Panc1 (cell line): ENCODE measurements at regions not wholly inside any gene's neighbourhood (a gene's known extent, or its start where the extent isn't known, plus 50 kb on each side); places are given as distances from the start of the nearest gene placed in this dataset.

ENCODE experiments used
- ATAC-seq: fragments of 200-7000 bp; cut with Tn5 transposase; 2 replicates; pipeline ENCODE4 v1.9.1; 2020; ENCODE audit warnings: mild to moderate bottlenecking, moderate library complexity
- BruUV-seq: library from RNA; stranded (reverse); fragments of 400-500 nt; replicated peaks from 2 replicates; lab custom pipeline; 2021; lab: Mats Ljungman, UMichigan
- CTCF ChIA-PET: fragments of 300-600 bp; sonication (Branson Sonifier 250); formaldehyde crosslinking; loops from one replicate; lab custom pipeline; 2022; ENCODE audit warnings: antibody characterized with exemption; lab: Charles Lee
- POLR2A ChIA-PET: fragments of 300-600 bp; sonication (Branson Sonifier 250); formaldehyde crosslinking; loops from one replicate; lab custom pipeline; 2022; ENCODE audit warnings: antibody characterized with exemption; lab: Charles Lee
- DNase-seq: peaks from one replicate; pipeline ENCODE4 v3.0.0-alpha.2; 2010; ENCODE audit warnings: low read depth, low spot score
- H3K27ac ChIP-seq: 2 replicates; pipeline ENCODE4 v1.5.1; 2011; ENCODE audit warnings: mild to moderate bottlenecking, low read length, inconsistent platforms
- H3K27me3 ChIP-seq: fragments of 200-500 bp; sonication (Bioruptor generic); 2 replicates; pipeline ENCODE4 v1.6.0; 2014; ENCODE audit warnings: low read length, inconsistent platforms; ENCODE audit not compliant: control insufficient read depth, insufficient read depth
- H3K36me3 ChIP-seq: fragments of 200-500 bp; sonication (Bioruptor generic); 2 replicates; pipeline ENCODE4 v1.5.1; 2014; ENCODE audit warnings: inconsistent platforms, mild to moderate bottlenecking, low read length, moderate library complexity; ENCODE audit not compliant: control insufficient read depth, insufficient read depth
- H3K4me1 ChIP-seq: 2 replicates; pipeline ENCODE4 v1.5.1; 2011; ENCODE audit warnings: inconsistent platforms, mild to moderate bottlenecking, low read length, moderate library complexity; ENCODE audit not compliant: control insufficient read depth, insufficient read depth
- H3K4me3 ChIP-seq, 2 experiments: 2 replicates each; pipeline ENCODE4 v1.5.1; 2011 to 2012; ENCODE audit warnings: low read depth in 2 of 2, low read length in 2 of 2, mild to moderate bottlenecking in 2 of 2, inconsistent platforms in 1 of 2, moderate library complexity in 1 of 2
- H3K9me3 ChIP-seq: fragments of 200-500 bp; sonication (Bioruptor generic); 2 replicates; pipeline ENCODE4 v1.5.1; 2014; ENCODE audit warnings: low read depth, mild to moderate bottlenecking, inconsistent platforms, low read length, moderate library complexity; ENCODE audit not compliant: control insufficient read depth, insufficient read depth
- POLR2AphosphoS5 ChIP-seq: IDR thresholded peaks from 2 replicates; pipeline ENCODE4 v1.6.1; 2012; ENCODE audit warnings: mild to moderate bottlenecking, low read depth, low read length, moderate library complexity
- SIN3A ChIP-seq: IDR thresholded peaks from 2 replicates; pipeline ENCODE4 v1.6.1; 2012; ENCODE audit warnings: low read depth, mild to moderate bottlenecking, low read length, moderate library complexity, borderline replicate concordance; ENCODE audit not compliant: insufficient read depth
- TCF7L2 ChIP-seq: IDR thresholded peaks from 2 replicates; pipeline ENCODE4 v1.6.1; 2011; ENCODE audit warnings: mild to moderate bottlenecking, low read depth, low read length, inconsistent platforms
- in situ Hi-C: cut with HindIII; loops from 2 replicates; pipeline ENCODE4 v1.10.0; 2016; ENCODE audit warnings: low sequenced_read_pairs, low pct_unique_long_range_greater_than_20kb
- intact Hi-C: fragments of 100-400 bp; cut with micrococcal nuclease; formaldehyde crosslinking; loops from one replicate; pipeline ENCODE4 v1.10.0; 2022; ENCODE audit not compliant: unreplicated experiment
- TF ChIP-seq, protein P1 (sequence below): fragments of 450-650 bp; IDR thresholded peaks from 2 replicates; pipeline ENCODE4 v1.5.1; 2017; ENCODE audit warnings: mild to moderate bottlenecking
- TF ChIP-seq, protein P2 (sequence below), 2 experiments: IDR thresholded peaks; 2 replicates each; pipeline ENCODE4 v1.6.1; 2011 to 2012; ENCODE audit warnings: low read depth in 2 of 2, control low read depth in 1 of 2, low read length in 1 of 2, mild to moderate bottlenecking in 1 of 2, moderate library complexity in 1 of 2; ENCODE audit not compliant: insufficient read depth in 1 of 2

DNA sequence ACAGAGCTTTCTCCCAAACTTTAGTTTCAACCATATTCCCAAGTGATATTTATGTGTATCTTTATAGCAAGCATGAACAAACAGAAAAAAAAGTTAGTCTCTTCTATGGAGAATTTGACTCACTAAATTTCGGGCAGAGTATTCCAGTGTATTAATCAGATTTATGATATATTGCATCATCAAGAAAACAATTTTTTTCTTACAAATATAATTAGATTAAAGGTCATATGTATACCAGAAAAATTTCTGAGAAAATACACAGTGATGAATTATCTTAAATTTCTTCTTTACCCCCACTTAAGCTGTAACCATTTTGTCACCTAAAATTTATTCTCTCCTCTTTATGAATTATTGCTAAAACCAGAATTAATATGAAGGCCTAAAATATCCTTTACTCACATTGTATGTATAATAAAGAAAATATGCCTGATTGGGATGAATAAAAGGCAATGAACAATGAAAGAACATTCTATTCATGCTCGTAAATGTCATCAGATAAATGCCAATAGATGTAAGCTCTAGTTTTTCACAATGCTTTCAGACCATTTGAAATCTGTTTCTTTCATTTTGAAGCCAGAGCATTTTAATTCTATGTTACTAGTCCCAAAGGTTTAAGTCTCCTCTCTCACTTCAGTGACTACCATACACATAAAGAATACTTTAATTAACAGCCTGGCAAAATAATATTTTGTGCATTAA is 192.1 kb downstream of the HGF start:
- no TSS peak for BruUV-seq
- no peak overlapping the region for H3K27ac ChIP-seq
- POLR2A ChIA-PET: no interaction called here
- no peaks in the 10 kb centered on the region for H3K9me3 ChIP-seq
- H3K4me3 ChIP-seq: no peak overlapping the region
- in situ Hi-C loops: no loop called here
- no peak for TF ChIP-seq POLR2AphosphoS5
- no peak for TF ChIP-seq SIN3A
- TF ChIP-seq, protein P1, sequence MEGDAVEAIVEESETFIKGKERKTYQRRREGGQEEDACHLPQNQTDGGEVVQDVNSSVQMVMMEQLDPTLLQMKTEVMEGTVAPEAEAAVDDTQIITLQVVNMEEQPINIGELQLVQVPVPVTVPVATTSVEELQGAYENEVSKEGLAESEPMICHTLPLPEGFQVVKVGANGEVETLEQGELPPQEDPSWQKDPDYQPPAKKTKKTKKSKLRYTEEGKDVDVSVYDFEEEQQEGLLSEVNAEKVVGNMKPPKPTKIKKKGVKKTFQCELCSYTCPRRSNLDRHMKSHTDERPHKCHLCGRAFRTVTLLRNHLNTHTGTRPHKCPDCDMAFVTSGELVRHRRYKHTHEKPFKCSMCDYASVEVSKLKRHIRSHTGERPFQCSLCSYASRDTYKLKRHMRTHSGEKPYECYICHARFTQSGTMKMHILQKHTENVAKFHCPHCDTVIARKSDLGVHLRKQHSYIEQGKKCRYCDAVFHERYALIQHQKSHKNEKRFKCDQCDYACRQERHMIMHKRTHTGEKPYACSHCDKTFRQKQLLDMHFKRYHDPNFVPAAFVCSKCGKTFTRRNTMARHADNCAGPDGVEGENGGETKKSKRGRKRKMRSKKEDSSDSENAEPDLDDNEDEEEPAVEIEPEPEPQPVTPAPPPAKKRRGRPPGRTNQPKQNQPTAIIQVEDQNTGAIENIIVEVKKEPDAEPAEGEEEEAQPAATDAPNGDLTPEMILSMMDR: no peak
- intact Hi-C loops: no loop called here
- no peaks in the 10 kb centered on the region for H3K4me1 ChIP-seq
- no peaks in the 10 kb centered on the region for H3K36me3 ChIP-seq
- no peaks in the 10 kb centered on the region for H3K27me3 ChIP-seq
- CTCF ChIA-PET: no interaction called here
- DNase-seq (no peak), ATAC-seq (no peak)

DNA sequence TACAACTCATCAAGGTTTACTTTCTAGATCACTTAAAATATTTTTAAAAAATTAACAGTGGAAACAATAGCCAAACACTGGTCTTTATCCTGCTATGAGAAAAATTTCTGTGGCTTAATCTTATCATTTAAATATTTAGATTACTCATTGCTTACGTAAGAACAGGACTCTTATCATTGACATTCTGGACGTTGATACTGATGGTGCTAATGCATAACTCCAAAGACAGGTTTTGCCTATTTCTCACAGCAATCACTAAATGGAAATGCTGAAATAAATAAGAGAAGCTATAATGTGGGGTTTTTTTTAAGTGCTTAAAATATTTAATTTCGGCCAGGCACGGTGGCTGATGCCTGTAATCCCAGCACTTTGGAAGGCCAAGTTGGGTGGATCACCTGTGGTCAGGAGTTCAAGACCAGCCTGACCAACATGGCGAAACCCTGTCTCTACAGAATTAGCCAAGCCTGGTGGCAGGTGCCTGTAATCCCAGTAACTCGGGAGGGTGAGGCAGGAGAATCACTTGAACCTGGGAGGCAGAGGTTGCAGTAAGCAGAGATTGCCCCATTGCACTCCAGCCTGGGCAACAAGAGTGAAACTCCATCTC is 195.0 kb downstream of the HGF start:
- DNase-seq (no peak), ATAC-seq (no peak)
- no peaks in the 10 kb centered on the region for H3K27me3 ChIP-seq
- ChIA-PET POLR2A (no interaction called here), CTCF (no interaction called here)
- no peak overlapping the region for H3K4me3 ChIP-seq
- no TSS peak for BruUV-seq
- in situ Hi-C loops: no loop called here
- H3K4me1 ChIP-seq: no peaks in the 10 kb centered on the region
- TF ChIP-seq, protein P1: no peak
- TF ChIP-seq, protein P2, sequence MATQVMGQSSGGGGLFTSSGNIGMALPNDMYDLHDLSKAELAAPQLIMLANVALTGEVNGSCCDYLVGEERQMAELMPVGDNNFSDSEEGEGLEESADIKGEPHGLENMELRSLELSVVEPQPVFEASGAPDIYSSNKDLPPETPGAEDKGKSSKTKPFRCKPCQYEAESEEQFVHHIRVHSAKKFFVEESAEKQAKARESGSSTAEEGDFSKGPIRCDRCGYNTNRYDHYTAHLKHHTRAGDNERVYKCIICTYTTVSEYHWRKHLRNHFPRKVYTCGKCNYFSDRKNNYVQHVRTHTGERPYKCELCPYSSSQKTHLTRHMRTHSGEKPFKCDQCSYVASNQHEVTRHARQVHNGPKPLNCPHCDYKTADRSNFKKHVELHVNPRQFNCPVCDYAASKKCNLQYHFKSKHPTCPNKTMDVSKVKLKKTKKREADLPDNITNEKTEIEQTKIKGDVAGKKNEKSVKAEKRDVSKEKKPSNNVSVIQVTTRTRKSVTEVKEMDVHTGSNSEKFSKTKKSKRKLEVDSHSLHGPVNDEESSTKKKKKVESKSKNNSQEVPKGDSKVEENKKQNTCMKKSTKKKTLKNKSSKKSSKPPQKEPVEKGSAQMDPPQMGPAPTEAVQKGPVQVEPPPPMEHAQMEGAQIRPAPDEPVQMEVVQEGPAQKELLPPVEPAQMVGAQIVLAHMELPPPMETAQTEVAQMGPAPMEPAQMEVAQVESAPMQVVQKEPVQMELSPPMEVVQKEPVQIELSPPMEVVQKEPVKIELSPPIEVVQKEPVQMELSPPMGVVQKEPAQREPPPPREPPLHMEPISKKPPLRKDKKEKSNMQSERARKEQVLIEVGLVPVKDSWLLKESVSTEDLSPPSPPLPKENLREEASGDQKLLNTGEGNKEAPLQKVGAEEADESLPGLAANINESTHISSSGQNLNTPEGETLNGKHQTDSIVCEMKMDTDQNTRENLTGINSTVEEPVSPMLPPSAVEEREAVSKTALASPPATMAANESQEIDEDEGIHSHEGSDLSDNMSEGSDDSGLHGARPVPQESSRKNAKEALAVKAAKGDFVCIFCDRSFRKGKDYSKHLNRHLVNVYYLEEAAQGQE (IDR thresholded peaks at IDR 0.05; ENCODE audit: insufficient read depth in 1 of 2, low read depth in 2 of 2, low read length in 1 of 2): no peak
- TF ChIP-seq TCF7L2: no peak
- no peak for TF ChIP-seq POLR2AphosphoS5
- TF ChIP-seq SIN3A: no peak
- H3K9me3 ChIP-seq: no peaks in the 10 kb centered on the region
- no peak overlapping the region for H3K27ac ChIP-seq
- intact Hi-C loops: no loop called here
- no peaks in the 10 kb centered on the region for H3K36me3 ChIP-seq
